ENCODE measurements at regions not wholly inside any gene's neighbourhood (a gene's known extent, or its start where the extent isn't known, plus 50 kb on each side); places are given as distances from the start of the nearest gene placed in this dataset.

GRCh38 chr4:89582756-89583505 lies 254.0 kb downstream of the SNCA start:
- TF ChIP-seq CTCF (IDR thresholded peaks at IDR 0.05): no peak
- no peak for TF ChIP-seq POLR2AphosphoS5 (IDR thresholded peaks at IDR 0.05)
- TF ChIP-seq POLR2A (IDR thresholded peaks at IDR 0.05): no peak
